T-helper 2 cell treated with Interferon-gamma antibody and Interleukin-4, amounts not matched to agents 100 ng/mL and 5 ng/mL, for 36 hours (primary cell): ENCODE measurements at regions not wholly inside any gene's neighbourhood (a gene's known extent, or its start where the extent isn't known, plus 50 kb on each side); places are given as distances from the start of the nearest gene placed in this dataset.

Experiments used
- intact Hi-C: fragments of 100-400 bp; cut with micrococcal nuclease; formaldehyde crosslinking; loops from one replicate; pipeline ENCODE4 v1.15.1; 2023

DNA sequence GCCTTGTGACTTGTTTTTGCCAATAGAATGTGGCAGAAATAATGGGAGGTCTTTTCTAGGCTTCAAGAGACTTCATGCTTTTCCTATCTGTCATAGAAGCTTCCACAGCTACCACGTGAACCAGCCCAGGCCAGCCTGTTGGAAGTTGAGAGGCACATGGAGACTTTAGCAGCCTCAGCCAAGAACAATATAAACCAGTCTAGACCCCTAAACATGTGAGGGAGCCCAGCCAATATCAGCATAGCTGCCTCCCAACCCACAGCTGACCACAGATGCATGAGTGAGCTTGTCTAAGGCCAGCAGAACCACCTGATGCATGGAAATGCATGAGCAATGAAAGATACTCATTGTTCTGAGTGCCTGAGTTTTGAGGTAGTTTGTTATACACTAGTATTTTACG is 540.7 kb upstream of the BTBD3 start:
- intact Hi-C loops: no loop called here

DNA sequence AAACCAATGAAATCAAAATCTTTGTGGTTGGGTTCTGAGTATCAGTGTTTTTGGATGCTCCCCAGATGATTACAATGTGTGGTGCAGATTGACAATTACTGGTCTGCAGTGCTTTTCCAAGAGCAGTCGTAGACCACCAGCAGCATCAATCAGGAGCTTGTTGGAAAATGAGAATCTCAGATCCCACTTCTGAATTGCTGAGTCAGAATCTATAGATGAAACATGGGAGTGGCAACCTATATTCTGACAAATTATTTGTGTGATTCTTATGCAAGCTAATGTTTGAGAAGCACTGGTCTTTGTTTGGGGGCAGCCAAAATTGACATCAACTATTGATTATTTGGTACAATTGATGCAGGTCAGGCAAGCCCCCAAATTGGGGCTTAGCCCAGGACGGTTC is 539.9 kb upstream of the BTBD3 start:
- intact Hi-C loops: no loop called here

DNA sequence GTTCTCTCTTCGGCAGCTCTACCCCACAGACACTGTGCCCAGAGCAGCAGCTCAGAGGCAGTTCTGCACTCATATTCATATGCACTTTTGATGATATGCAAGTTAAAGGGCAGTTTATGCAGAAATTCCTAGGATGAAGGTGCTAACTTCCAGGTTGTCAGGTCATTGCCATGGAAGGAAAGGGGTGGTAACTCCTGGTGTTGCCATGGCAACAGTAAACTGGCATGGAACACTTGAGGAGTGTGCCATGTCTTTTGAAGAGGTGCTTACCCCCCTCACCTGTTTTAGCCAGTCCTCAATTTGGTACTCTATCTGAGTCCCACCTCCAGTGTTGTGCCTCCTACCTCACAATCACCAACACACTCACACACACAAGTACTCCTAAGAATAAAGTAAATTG is 539.4 kb upstream of the BTBD3 start:
- intact Hi-C loops: no loop called here

- intact Hi-C loops: no loop called here
Observed at GRCh38 chr20:11379257-11380011, 538.3 kb upstream of the BTBD3 start.

GRCh38 chr20:11380283-11380682 is 537.4 kb upstream of the BTBD3 start:
- intact Hi-C loops: no loop called here

DNA sequence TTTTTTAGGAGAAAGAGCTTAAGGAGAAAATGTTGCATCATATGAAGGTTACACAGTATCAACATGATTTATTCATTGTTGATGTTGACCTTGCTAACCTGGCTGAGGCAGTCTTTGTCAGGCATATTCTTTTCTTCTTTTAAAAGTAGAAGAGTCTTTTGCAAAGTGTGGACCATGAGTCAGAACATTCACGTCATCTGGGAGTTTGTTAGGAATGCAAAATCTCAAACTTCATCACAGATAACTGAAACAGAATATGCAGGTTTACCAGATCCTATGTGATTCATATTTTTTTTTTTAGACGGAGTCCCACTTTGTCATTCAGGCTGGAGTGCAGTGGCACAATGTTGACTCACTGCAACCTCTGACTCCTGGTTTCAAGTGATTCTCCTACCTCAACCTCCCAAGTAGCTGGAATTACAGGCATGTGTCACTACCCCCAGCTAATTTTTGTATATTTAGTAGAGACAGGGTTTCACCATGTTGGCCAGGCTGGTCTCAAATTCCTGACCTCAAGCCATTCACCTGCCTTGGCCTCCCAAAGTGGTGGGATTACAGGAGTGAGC is 530.4 kb upstream of the BTBD3 start:
- intact Hi-C loops: no loop called here

- intact Hi-C loops: no loop called here
Observed at GRCh38 chr20:11389186-11389585, 528.5 kb upstream of the BTBD3 start.

DNA sequence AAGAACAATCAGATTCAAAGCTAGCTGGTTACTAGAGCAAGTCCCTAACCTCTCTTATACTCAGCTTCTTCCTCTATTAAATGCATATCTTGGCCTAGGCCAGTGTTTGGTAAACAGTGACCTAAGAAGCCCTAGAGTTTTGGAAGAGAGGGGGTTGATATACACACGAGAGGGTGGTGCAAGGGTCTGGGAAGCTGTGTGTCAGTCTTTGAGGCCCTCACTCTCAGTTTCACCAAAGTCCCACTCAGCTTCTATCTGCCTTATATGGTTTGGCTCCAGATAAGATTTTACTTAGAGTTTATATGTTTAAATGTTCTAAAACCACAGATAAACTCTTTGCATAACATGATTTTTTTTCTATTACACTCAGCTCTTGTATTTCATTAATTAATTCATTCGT is 526.1 kb upstream of the BTBD3 start:
- intact Hi-C loops: no loop called here

DNA sequence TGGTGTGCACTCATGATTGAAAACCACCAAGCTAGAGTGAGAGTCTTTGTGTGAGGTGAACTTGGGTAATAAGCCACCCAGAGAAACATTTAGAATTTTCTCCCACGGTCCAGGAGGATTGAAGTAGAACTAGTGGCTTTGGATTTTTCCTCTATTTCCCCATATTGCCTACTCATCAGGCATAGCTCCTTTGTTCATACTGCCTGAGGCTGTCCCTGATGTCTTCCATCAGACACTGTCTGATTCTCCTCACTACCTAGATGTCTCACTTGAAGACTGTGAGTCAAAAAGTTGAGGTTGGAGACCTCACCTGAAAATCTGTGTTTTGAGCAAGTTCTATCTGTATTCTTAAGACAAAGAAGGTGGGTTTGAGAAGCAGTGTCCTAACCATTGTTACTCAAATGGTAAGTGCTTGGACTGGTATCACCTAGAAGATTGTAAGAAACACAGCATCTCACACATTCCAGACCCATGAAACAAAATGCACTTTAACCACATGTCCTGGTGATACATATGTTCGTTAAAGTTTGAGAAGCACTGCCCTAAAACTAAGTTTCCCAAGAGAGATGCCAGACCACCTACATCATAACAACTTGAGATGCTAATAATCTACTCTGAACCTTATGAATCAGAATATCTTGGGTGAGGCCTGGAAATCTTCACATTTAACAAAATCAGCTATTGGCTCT is 523.4 kb upstream of the BTBD3 start:
- intact Hi-C loops: no loop called here

- intact Hi-C loops: no loop called here
Observed at GRCh38 chr20:11395581-11395980, 522.1 kb upstream of the BTBD3 start.

GRCh38 chr20:11401988-11402387 is 515.7 kb upstream of the BTBD3 start:
- intact Hi-C loops: no loop called here

DNA sequence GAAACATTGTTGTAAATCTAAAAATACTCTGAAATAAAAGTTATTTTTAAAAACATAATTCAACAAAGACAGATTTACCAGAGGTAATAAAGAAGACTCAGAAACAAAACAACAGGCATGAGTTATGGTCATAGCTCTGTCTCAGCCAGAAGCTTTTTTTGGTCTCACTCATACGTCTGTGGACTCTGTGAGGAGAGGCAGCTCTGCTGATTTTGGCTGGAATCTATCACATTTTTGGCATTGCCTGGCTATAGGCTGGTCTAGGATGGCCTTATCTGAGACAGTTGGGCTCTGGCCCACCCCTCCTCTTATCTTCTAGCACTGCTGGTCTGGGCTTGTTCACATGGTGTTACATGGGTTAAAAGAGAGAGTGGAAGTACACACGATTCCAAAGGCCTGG is 514.0 kb upstream of the BTBD3 start:
- intact Hi-C loops: no loop called here

DNA sequence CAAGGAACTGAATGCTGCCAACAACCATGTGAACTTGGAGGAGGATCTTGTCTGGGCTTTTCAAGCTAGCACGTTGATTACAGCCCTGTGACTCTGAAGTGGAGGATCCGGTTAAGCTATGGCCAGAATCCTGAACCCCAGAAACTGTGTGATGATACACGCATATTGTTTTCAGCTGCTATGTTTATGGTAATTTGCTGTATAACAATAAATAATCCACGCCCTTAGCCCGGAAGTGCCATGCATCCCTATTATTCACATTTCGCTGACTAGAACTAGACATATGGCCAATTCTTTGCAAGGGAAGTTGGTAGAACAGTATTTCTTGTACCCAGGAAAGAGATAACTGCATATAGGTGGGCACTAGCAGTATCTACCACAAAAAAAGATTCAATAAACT is 510.8 kb upstream of the BTBD3 start:
- intact Hi-C loops: no loop called here

GRCh38 chr20:11409561-11409960 is 508.1 kb upstream of the BTBD3 start:
- intact Hi-C loops: no loop called here

DNA sequence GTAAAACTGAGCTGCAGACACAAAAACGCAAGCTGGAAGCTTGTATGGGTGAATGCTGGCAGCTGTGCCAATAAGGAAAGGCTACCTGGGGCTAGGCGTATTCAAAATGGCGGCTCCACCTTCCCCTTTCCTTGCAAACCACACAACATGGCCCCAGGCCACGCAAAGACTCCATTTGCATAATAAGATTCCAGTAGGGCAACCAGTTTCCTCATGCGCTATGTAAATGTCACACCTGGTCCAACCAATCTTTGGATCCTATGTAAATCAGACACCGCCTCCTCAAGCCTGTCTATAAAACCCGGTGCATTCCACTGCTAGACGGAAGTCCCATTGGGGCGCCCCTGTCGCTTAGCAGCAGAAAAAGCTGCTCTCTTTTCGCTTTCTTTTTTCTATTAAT is 505.9 kb upstream of the BTBD3 start:
- intact Hi-C loops: no loop called here

DNA sequence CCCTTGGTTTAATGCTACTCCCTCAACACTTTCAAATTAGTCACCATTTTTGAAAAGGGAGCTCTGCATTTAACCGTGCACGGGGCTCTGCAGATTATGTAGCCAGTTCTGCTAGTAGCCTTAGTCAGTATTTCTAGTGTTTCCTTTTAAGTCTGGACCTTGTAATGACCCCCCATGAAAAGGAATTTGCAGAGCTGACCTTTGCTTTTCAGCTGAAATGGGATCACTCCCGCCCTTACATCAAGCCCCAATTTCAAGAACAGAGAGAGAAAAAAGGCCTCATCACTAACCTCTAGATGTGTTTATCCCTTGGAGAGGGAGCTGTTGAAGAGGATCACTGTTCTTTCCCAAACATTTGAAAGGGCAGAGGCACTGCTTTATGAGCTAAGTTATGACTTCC is 490.7 kb upstream of the BTBD3 start:
- intact Hi-C loops: no loop called here

GRCh38 chr20:11429168-11429567 is 488.5 kb upstream of the BTBD3 start:
- intact Hi-C loops: no loop called here

DNA sequence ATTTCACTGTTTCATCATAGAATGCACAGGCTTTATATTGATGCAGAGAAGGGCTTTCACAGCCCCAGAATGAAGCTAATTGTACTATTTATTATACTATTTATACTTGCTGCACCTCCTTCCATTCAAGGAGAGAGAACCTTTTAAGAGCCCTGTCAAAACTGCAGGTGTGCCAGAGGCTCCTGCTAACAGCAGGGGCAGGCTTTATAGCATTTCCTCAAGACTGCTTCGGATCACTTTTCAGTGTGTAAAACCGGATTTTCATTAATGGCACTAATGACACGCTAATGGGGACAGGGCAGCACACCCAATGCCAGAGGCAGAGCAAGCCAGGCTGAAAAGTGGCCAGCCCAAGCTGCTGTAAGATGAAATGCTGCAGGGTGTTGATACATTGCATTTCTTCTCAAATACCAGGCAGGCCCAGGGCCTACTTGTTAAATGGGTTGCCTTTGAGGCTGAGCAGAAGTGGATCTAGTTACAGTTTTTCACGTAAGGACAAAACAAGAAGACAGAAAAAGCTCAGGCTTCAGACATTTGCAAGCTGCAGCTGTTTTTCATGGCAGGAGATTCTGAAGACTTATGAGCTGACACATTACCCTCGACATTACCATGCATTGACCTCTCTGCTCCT is 487.7 kb upstream of the BTBD3 start:
- intact Hi-C loops: no loop called here

DNA sequence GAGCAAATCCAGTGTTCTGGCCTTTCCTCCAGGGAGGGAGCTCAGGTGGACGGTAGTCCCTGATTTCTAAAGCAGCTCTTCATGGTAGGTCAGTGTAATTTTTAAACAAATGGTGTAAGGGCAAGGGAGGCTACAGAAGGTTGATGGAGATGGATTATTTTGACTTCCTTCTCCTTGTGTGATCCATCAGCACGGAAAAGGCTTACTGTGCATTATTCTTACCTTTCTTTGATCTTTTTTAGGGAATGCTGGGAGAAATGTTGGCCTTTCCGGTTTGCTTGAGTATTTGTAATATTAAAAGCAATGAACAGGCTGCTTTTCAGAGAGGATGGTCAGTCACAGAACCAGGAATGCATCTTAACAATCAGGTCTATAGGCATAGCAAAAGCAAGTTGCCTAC is 487.0 kb upstream of the BTBD3 start:
- intact Hi-C loops: no loop called here

DNA sequence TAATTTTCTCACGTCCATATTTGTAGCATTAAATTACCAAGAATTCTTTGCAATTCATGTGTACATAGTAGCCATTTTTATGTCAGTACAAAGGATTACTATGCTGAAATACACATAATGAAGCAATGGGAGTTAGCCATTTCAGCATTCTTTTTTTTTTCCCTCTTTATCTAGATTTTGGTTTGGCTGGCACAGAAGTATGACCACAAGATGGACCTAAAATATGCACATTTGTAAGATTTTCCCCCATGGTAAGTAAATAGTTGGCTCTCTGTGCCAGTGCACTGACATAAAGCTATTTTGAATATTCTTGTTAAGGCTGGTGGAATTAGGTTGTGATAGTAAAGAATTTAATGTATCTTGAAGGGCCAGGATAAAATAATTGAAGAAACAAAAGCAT is 486.1 kb upstream of the BTBD3 start:
- intact Hi-C loops: no loop called here

DNA sequence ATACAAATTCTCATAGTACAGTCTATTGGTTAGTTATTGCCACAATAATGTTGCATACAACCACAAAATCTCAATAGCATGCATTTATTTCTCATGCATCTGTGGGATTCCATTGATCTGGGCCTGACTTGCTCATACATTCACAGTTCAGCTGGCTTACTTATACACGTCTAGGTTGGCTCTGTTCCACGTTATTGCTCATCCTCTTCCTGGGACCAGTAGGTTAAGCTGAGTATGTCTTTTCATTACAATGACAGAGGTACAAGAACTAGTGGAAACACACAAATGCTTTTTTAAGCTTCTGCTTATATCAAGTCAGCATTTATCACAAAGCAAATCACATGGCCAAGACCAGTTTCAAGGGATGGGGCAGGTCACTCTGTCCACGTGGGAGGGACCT is 485.3 kb upstream of the BTBD3 start:
- intact Hi-C loops: no loop called here

DNA sequence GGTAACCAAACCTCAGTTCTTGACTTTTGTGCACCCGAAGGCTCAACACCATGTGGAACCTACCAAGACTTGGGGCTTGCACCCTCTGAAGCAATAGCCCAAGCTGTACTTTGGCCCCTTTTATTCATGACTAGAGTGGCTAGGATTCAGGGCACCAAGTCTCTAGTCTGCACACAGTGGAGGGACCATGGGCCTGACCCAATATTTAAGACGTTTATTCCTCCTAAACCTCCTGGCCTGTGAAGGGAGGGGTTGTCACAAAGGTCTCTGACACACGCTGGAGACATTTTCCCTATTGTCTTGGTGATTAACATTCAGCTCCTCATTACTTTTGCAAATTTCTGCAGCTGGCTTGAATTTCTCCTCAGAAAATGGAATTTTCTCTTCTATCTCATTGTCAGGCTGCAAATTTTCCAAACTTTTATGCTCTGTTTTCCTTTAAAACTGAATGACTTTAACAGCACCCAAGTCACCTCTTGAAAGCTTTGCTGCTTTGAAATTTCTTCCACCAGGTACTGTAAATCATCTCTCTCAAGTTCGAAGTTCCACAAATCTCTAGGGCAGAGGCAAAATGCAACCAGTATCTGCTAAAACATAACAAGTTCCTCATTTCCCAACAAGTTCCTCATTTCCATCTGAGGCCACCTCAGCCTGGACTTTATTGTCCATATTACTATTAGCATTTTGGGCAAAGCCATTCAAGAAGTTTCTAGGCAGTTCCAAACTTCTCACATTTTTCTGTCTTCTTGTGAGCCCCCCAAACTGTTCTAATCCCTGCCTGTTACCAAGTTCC is 481.4 kb upstream of the BTBD3 start:
- intact Hi-C loops: no loop called here
